Hepatocyte (in vitro differentiated cells): ENCODE measurements at regions not wholly inside any gene's neighbourhood (a gene's known extent, or its start where the extent isn't known, plus 50 kb on each side); places are given as distances from the start of the nearest gene placed in this dataset.

Experiments
- CTCF ChIP-seq: fragments of 200-600 bp; sonication (generic); IDR thresholded peaks from 2 replicates; pipeline ENCODE4 v1.5.1; 2016; ENCODE audit warnings: antibody characterized with exemption, mild to moderate bottlenecking; ENCODE audit not compliant: poor library complexity
- EZH2 ChIP-seq: fragments of 200-600 bp; sonication (generic); IDR thresholded peaks from 2 replicates; pipeline ENCODE4 v1.6.1; 2016; ENCODE audit warnings: antibody characterized with exemption, mild to moderate bottlenecking, borderline replicate concordance

GRCh38 chr2:146785101-146785500 is 1059.7 kb upstream of the ACVR2A start:
- TF ChIP-seq CTCF (no peak), EZH2 (no peak)
